DMS153 (cell line): ENCODE measurements at regions not wholly inside any gene's neighbourhood (a gene's known extent, or its start where the extent isn't known, plus 50 kb on each side); places are given as distances from the start of the nearest gene placed in this dataset.

Experiments
- DNase-seq: peaks from one replicate; lab custom pipeline; 2025; lab: John Stamatoyannopoulos, UW

- DNase-seq: no peak
Measured at GRCh38 chr5:68452286-68452685, 236.7 kb downstream of the PIK3R1 start.

GRCh38 chr5:68454172-68454571 is 238.6 kb downstream of the PIK3R1 start:
- no peak for DNase-seq

GRCh38 chr5:68454766-68455165 is 239.2 kb downstream of the PIK3R1 start:
- no peak for DNase-seq

GRCh38 chr5:68455216-68455615 is 239.7 kb downstream of the PIK3R1 start:
- DNase-seq: no peak

- DNase-seq: peak; percentile 14
Measured at GRCh38 chr5:68456756-68457217, 241.2 kb downstream of the PIK3R1 start.

- DNase-seq: no peak
Measured at GRCh38 chr5:68457285-68457684, 241.7 kb downstream of the PIK3R1 start.

GRCh38 chr5:68458416-68459021 is 243.0 kb downstream of the PIK3R1 start:
- DNase-seq: no peak

- peak; percentile 22 for DNase-seq
Measured at GRCh38 chr5:68459093-68459809, 243.7 kb downstream of the PIK3R1 start.

GRCh38 chr5:68459810-68460139 is 244.2 kb downstream of the PIK3R1 start:
- no peak for DNase-seq

- DNase-seq: no peak
Measured at GRCh38 chr5:68460147-68460798, 244.7 kb downstream of the PIK3R1 start.

GRCh38 chr5:68463606-68464005 is 248.1 kb downstream of the PIK3R1 start:
- DNase-seq: no peak

- no peak for DNase-seq
Measured at GRCh38 chr5:68464424-68464823, 248.9 kb downstream of the PIK3R1 start.

GRCh38 chr5:68465133-68465532 is 249.6 kb downstream of the PIK3R1 start:
- DNase-seq: no peak

GRCh38 chr5:68465934-68466551 is 250.5 kb downstream of the PIK3R1 start:
- DNase-seq: no peak

GRCh38 chr5:68467208-68467607 is 251.7 kb downstream of the PIK3R1 start:
- no peak for DNase-seq

GRCh38 chr5:68467794-68468193 is 252.2 kb downstream of the PIK3R1 start:
- DNase-seq: no peak

GRCh38 chr5:68468322-68468721 is 252.8 kb downstream of the PIK3R1 start:
- DNase-seq: no peak

- no peak for DNase-seq
Measured at GRCh38 chr5:68475476-68475983, 260.0 kb downstream of the PIK3R1 start.

- no peak for DNase-seq
Measured at GRCh38 chr5:68476854-68477253, 261.3 kb downstream of the PIK3R1 start.

- no peak for DNase-seq
Measured at GRCh38 chr5:68478301-68479095, 262.9 kb downstream of the PIK3R1 start.

- no peak for DNase-seq
Measured at GRCh38 chr5:68479524-68479923, 264.0 kb downstream of the PIK3R1 start.
